Mucosa of descending colon (tissue), 3 donors: ENCODE measurements at regions not wholly inside any gene's neighbourhood (a gene's known extent, or its start where the extent isn't known, plus 50 kb on each side); places are given as distances from the start of the nearest gene placed in this dataset.

Experiments used
- ATAC-seq: fragments of 200-7000 bp; cut with Tn5 transposase; one replicate; pipeline ENCODE4 v1.9.1; 2020; ENCODE audit warnings: mild to moderate bottlenecking, moderate library complexity
- DNase-seq, 3 donors: peaks; one replicate each; pipeline ENCODE4 v3.0.0-alpha.2; 2020
- H3K36me3 ChIP-seq: fragments of 200-600 bp; one replicate; pipeline ENCODE4 v1.8.0; 2021; ENCODE audit warnings: low read depth, mild to moderate bottlenecking
- H3K4me1 ChIP-seq: fragments of 200-600 bp; one replicate; pipeline ENCODE4 v1.8.0; 2021; ENCODE audit warnings: low read depth, mild to moderate bottlenecking
- H3K4me3 ChIP-seq: fragments of 200-600 bp; one replicate; pipeline ENCODE4 v1.8.0; 2021; ENCODE audit warnings: mild to moderate bottlenecking
- H3K9me3 ChIP-seq: fragments of 200-600 bp; one replicate; pipeline ENCODE4 v1.8.0; 2021; ENCODE audit warnings: mild to moderate bottlenecking
- intact Hi-C, 2 donors: fragments of 100-400 bp; cut with DNase I in 1 of 2; cut with micrococcal nuclease in 1 of 2; formaldehyde crosslinking; loops; one replicate each; pipeline versions ENCODE4 v1.11.0 to v1.11.1; 2022; cut with DNase I, micrococcal nuclease
- TF ChIP-seq, protein P1 (sequence below): fragments of 200-600 bp; IDR thresholded peaks from one replicate; pipeline ENCODE4 v1.8.0; 2022; ENCODE audit warnings: antibody characterized with exemption, mild to moderate bottlenecking
- donor health status: DM: no; HTN: no; CAD: no; lungs with moderate emphysema.
- donor health status: DM: no; HTN: no; CAD: no.
- donor health status: DM: no; HTN: yes; CAD: no.

DNA sequence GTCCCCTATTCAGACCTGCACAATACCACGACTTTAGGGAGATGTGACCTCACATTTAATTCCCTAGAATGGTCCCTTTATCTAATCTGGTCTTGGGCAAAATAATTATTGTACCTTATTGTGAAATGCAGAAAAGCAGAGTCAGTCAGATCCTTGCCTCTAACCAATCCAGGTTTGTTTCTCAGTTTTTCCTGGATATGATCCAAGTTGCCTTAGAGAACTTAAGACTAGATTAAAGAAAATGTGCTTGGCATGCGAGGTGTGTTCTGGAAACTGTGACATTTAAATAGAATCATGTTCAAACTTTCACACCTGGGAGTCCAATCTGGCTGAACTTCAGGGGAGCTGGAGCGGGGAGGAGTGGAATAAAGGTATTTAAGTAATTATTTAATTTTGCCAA lies 696.2 kb downstream of the DNAH5 start:
- TF ChIP-seq, protein P1, sequence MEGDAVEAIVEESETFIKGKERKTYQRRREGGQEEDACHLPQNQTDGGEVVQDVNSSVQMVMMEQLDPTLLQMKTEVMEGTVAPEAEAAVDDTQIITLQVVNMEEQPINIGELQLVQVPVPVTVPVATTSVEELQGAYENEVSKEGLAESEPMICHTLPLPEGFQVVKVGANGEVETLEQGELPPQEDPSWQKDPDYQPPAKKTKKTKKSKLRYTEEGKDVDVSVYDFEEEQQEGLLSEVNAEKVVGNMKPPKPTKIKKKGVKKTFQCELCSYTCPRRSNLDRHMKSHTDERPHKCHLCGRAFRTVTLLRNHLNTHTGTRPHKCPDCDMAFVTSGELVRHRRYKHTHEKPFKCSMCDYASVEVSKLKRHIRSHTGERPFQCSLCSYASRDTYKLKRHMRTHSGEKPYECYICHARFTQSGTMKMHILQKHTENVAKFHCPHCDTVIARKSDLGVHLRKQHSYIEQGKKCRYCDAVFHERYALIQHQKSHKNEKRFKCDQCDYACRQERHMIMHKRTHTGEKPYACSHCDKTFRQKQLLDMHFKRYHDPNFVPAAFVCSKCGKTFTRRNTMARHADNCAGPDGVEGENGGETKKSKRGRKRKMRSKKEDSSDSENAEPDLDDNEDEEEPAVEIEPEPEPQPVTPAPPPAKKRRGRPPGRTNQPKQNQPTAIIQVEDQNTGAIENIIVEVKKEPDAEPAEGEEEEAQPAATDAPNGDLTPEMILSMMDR: no peak
- Histone ChIP-seq H3K4me3 (no peak overlapping the region), H3K9me3 (peaks cover 25% of the 10 kb centered on the region), H3K36me3 (no peaks in the 10 kb centered on the region), H3K4me1 (no peaks in the 10 kb centered on the region)
- DNase-seq (no peak), ATAC-seq (no peak)
- intact Hi-C loops: no loop called here

GRCh38 chr5:13246053-13246452 lies 698.4 kb downstream of the DNAH5 start:
- no peak overlapping the region for H3K4me3 ChIP-seq
- DNase-seq (no peak), ATAC-seq (no peak)
- H3K36me3 ChIP-seq: no peaks in the 10 kb centered on the region
- peaks cover 32% of the 10 kb centered on the region for H3K9me3 ChIP-seq
- TF ChIP-seq, protein P1: no peak
- intact Hi-C loops: no loop called here
- H3K4me1 ChIP-seq: no peaks in the 10 kb centered on the region

DNA sequence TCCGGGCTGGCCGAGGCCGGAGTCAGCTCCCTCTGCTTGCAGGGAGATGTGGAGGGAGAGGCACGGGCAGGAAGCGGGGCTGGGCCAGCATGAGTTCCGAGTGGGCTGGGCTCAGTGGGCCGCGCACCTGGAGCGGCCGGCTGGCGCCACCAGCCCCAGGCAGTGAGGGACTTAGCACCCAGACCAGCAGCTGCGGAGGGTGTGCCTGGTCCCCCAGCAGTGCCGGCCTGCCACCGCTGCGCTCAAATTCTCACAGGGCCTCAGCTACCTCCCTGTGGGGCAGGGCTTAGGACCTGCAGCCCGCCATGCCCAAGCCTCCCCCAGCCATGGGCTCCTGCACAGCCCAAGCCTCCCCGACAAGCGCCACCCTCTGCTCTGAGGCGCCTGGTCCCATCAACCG lies 700.3 kb downstream of the DNAH5 start:
- DNase-seq (no peak), ATAC-seq (no peak)
- intact Hi-C loops: no loop called here
- peaks cover 34% of the 10 kb centered on the region for H3K9me3 ChIP-seq
- H3K4me1 ChIP-seq: no peaks in the 10 kb centered on the region
- no peaks in the 10 kb centered on the region for H3K36me3 ChIP-seq
- no peak overlapping the region for H3K4me3 ChIP-seq
- TF ChIP-seq, protein P1: no peak

- ATAC-seq (no peak), DNase-seq (no peak)
- TF ChIP-seq, protein P1: no peak
- H3K9me3 ChIP-seq: peaks cover 49% of the 10 kb centered on the region
- H3K4me3 ChIP-seq: no peak overlapping the region
- no peaks in the 10 kb centered on the region for H3K36me3 ChIP-seq
- no peaks in the 10 kb centered on the region for H3K4me1 ChIP-seq
- intact Hi-C loops: no loop called here
Measured at GRCh38 chr5:13227513-13227912, 717.0 kb downstream of the DNAH5 start.

DNA sequence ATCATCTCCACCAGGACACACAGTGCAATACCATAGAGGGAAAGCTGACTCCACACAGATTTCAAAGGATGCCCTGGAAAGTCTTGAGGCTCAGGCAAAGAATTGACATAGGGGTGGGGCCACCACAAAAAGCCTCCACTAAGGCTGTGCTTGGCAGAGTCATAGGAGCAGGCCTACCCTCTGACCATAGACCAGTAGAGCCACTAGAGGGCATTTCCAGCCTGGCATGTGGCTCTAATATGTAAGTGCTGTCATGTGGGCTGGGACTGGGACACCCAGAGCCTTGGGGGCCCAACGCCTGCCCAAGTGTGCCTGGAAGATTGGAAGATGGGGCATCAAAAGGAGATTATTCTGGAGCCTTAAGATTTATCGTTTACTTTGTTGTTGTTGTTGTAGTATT lies 726.0 kb downstream of the DNAH5 start:
- H3K36me3 ChIP-seq: no peaks in the 10 kb centered on the region
- no peaks in the 10 kb centered on the region for H3K4me1 ChIP-seq
- H3K9me3 ChIP-seq: peaks cover 37% of the 10 kb centered on the region
- TF ChIP-seq, protein P1: no peak
- no peak for ATAC-seq
- no peak overlapping the region for H3K4me3 ChIP-seq
- intact Hi-C loops: no loop called here
- no peak for DNase-seq

DNA sequence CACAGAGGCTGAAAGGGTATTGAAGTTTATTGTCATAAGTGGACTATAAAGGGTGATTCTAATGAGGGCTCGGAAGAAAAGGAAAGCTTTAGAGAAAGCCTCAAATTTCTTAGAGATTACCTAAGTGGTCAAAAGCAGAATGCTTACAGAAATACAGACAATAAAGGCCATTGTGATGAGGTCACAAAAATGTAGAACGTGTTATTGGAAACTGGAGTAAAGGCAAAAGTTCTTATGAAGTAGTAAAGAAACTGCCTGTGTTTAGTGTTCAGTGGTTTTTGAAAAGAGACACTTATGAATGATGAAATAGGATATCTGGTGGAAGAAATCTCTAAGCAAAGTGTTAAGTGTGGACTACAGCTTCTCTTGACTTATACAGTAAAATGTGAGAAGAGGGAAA lies 726.9 kb downstream of the DNAH5 start:
- ATAC-seq: no peak
- intact Hi-C loops: no loop called here
- TF ChIP-seq, protein P1: no peak

More for the DNA sequence above, 726.9 kb downstream of the DNAH5 start:
- H3K4me1 ChIP-seq: no peaks in the 10 kb centered on the region
- peaks cover 31% of the 10 kb centered on the region for H3K9me3 ChIP-seq
- no peaks in the 10 kb centered on the region for H3K36me3 ChIP-seq
- no peak overlapping the region for H3K4me3 ChIP-seq
- no peak for DNase-seq
